K562 (cell line): ENCODE measurements at regions not wholly inside any gene's neighbourhood (a gene's known extent, or its start where the extent isn't known, plus 50 kb on each side); places are given as distances from the start of the nearest gene placed in this dataset.

ENCODE experiments used
- ATAC-seq: fragments of 200-7000 bp; cut with Tn5 transposase; 3 replicates; pipeline ENCODE4 v1.9.1; 2020; ENCODE audit warnings: moderate library complexity
- BruUV-seq: library from RNA; stranded (reverse); fragments of 400-500 nt; replicated peaks from 2 replicates; lab custom pipeline; 2021; lab: Mats Ljungman, UMichigan
- CTCF ChIA-PET: fragments of 300-600 bp; formaldehyde crosslinking; extraction: SDS; loops from one replicate; lab custom pipeline; 2021; ENCODE audit warnings: low intra/inter-chr PET ratio; lab: Yijun Ruan, JAX
- POLR2A ChIA-PET: fragments of 300-600, 350-650 bp; sonication (Branson Sonifier 250); formaldehyde crosslinking; extraction: SDS; loops from one replicate; lab custom pipeline; 2021; ENCODE audit warnings: antibody characterized with exemption, inconsistent platforms; lab: Yijun Ruan, JAX
- DNase-seq, 4 experiments: peaks; one replicate each; pipeline versions ENCODE4 v3.0.0 to v3.0.0-alpha.2; 2011 to 2018; ENCODE audit warnings: low spot score in 3 of 4, mixed read lengths in 3 of 4; ENCODE audit errors: extremely low read depth in 1 of 4
- FAIRE-seq: peaks from 2 replicates; lab custom pipeline; 2011; peaks lifted over from hg19 to GRCh38; lab: Jason Lieb, UNC
- H2AFZ ChIP-seq: 2 replicates; pipeline ENCODE4 v1.6.0; 2011; ENCODE audit warnings: low read depth, low read length, control low read depth, inconsistent platforms
- H3K27ac ChIP-seq: fragments of 200-600 bp; 3 replicates; pipeline ENCODE4 v1.8.0; 2011; ENCODE audit warnings: low read depth, mild to moderate bottlenecking, control low read depth, inconsistent platforms, low read length, moderate library complexity, mixed read lengths; ENCODE audit errors: extremely low read depth
- H3K27me3 ChIP-seq, 2 experiments: fragments of 300-600 bp in 1 of 2; 2 replicates in 1 of 2; 3 replicates in 1 of 2; pipeline versions ENCODE4 v1.6.0 to v1.8.0; 2011; ENCODE audit warnings: inconsistent platforms in 2 of 2, low read length in 2 of 2, mild to moderate bottlenecking in 1 of 2, mixed read lengths in 1 of 2, moderate library complexity in 1 of 2; ENCODE audit not compliant: control insufficient read depth in 2 of 2, insufficient read depth in 2 of 2
- H3K36me3 ChIP-seq: fragments of 300-600 bp; 3 replicates; pipeline ENCODE4 v1.8.0; 2011; ENCODE audit warnings: mild to moderate bottlenecking, low read length, inconsistent platforms; ENCODE audit not compliant: control insufficient read depth, insufficient read depth
- H3K4me1 ChIP-seq, 2 experiments: fragments of 200-600 bp in 1 of 2; replicated peaks in 1 of 2; 2 replicates in 1 of 2; 3 replicates in 1 of 2; pipeline versions ENCODE4 v1.5.1 to v1.8.0; 2011; ENCODE audit warnings: inconsistent platforms in 2 of 2, low read length in 2 of 2, mild to moderate bottlenecking in 1 of 2, mixed read lengths in 1 of 2, moderate library complexity in 1 of 2; ENCODE audit not compliant: control insufficient read depth in 2 of 2, insufficient read depth in 2 of 2
- H3K4me2 ChIP-seq: 2 replicates; pipeline ENCODE4 v1.6.1; 2011; ENCODE audit warnings: low read length, control low read depth, inconsistent platforms, mixed read lengths; ENCODE audit not compliant: insufficient read depth
- H3K4me3 ChIP-seq: fragments of 200-600 bp; sonication (generic), shearing (Covaris generic); 2 replicates; pipeline ENCODE4 v1.5.1; 2016; ENCODE audit warnings: control low read depth, inconsistent platforms
- H3K79me2 ChIP-seq: fragments of 200-600 bp; 3 replicates; pipeline ENCODE4 v1.8.0; 2011; ENCODE audit warnings: low read length, inconsistent platforms; ENCODE audit not compliant: control insufficient read depth, insufficient read depth
- H3K9ac ChIP-seq, 2 experiments: 2 replicates each; pipeline versions ENCODE4 v1.6.0 to v1.6.1; 2011; ENCODE audit warnings: low read depth in 2 of 2, low read length in 2 of 2, control low read depth in 1 of 2, inconsistent platforms in 1 of 2, mild to moderate bottlenecking in 1 of 2, mixed read lengths in 1 of 2; ENCODE audit not compliant: insufficient read depth in 1 of 2
- H3K9me1 ChIP-seq: one replicate; pipeline ENCODE4 v1.6.0; 2011; ENCODE audit warnings: inconsistent platforms, mild to moderate bottlenecking, low read length, moderate library complexity; ENCODE audit not compliant: control insufficient read depth, insufficient read depth
- H3K9me3 ChIP-seq: replicated peaks from 2 replicates; pipeline ENCODE4 v1.5.1; 2011; ENCODE audit warnings: low read depth, low read length, inconsistent platforms; ENCODE audit not compliant: control insufficient read depth, insufficient read depth
- H4K20me1 ChIP-seq: replicated peaks from 2 replicates; pipeline ENCODE4 v1.6.1; 2011; ENCODE audit warnings: low read length, inconsistent platforms, mixed read lengths; ENCODE audit not compliant: control insufficient read depth, insufficient read depth
- FOXJ2 ChIP-seq: fragments of 200-800 bp; sonication (Bioruptor generic); IDR thresholded peaks from 2 replicates; pipeline ENCODE4 v1.6.1; 2016; ENCODE audit warnings: missing genetic modification characterization, missing compliant biosample characterization
- HMG20A ChIP-seq: fragments of 450-650 bp; formaldehyde crosslinking; conservative IDR thresholded peaks from 2 replicates; pipeline ENCODE4 v1.4.0; 2020; ENCODE audit warnings: mild to moderate bottlenecking, mixed read lengths
- MYC ChIP-seq, 2 experiments: fragments of 250-450 bp in 1 of 2; sonication (Bioruptor Pico) in 1 of 2; IDR thresholded peaks; 2 replicates each; pipeline versions ENCODE4 v1.5.1 to v1.6.1; 2012 to 2021; ENCODE audit warnings: low read depth in 2 of 2, borderline replicate concordance in 1 of 2, improper control_type of control experiment in 1 of 2, low read length in 1 of 2, mild to moderate bottlenecking in 1 of 2, moderate library complexity in 1 of 2
- ZBTB7A ChIP-seq: IDR thresholded peaks from 2 replicates; pipeline ENCODE4 v1.6.1; 2011; ENCODE audit warnings: low read depth, mild to moderate bottlenecking, low read length, moderate library complexity, borderline replicate concordance; ENCODE audit not compliant: control insufficient read depth
- ZZZ3 ChIP-seq: fragments of 450-650 bp; IDR thresholded peaks from 2 replicates; pipeline ENCODE4 v1.6.1; 2016; ENCODE audit warnings: antibody characterized with exemption, mild to moderate bottlenecking, moderate library complexity
- WGBS: fragments of 100-300 bp; shearing (Covaris generic); methylation state at CpG from one replicate; pipeline ENCODE4 v1.1.6; 2016; ENCODE audit warnings: low coverage, mixed read lengths; ENCODE audit not compliant: insufficient coverage; ENCODE audit errors: missing lambda C conversion rate; 5-methylcytosine and 5-hydroxymethylcytosine counted together
- in situ Hi-C: fragments of 300-500 bp; cut with MboI; formaldehyde crosslinking; loops from 4 replicates; pipeline ENCODE4 v1.15.0; 2018; ENCODE audit warnings: inconsistent platforms, mixed read lengths
- intact Hi-C: fragments of 100-400 bp; cut with micrococcal nuclease; formaldehyde crosslinking; loops from 2 replicates; pipeline ENCODE4 v1.14.2; 2022
- TF ChIP-seq, protein P1 (sequence below): fragments of 250-450 bp; sonication (Bioruptor Pico); IDR thresholded peaks from 2 replicates; pipeline ENCODE4 v1.6.1; 2021; ENCODE audit warnings: mild to moderate bottlenecking

DNA sequence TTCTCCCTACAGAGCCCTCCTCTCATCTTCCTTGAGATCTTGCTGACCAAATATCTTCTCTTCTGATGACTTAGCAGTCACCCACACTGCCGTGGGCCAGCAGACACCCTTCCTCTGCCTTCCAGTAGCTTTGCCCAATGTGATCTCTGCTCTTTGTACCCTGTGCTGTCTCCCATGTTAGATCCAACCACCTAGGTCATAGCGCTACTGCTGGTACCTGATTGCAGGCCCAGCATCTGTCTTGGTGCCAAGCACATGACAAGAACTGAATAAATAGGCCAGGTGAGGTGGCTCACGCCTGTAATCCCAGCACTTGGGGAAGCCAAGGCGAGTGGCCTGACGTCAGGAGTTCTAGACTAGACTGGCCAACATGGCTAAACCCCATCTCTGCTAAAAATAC lies 149.7 kb downstream of the TM9SF2 start:
- ChIA-PET CTCF (no interaction called here), POLR2A (no interaction called here)
- H3K4me1 ChIP-seq, result no peaks in the 10 kb centered on the region
- TF ChIP-seq MYC (IDR thresholded peaks at IDR 0.05; ENCODE audit: low read depth, low read length) (no peak), MYC (CRISPR knock-in tag; IDR thresholded peaks at IDR 0.05; ENCODE audit: borderline replicate concordance, low read depth) (no peak), HMG20A (no peak), ZZZ3 (no peak), ZBTB7A (no peak), FOXJ2 (tag) (no peak)
- TF ChIP-seq, protein P1, sequence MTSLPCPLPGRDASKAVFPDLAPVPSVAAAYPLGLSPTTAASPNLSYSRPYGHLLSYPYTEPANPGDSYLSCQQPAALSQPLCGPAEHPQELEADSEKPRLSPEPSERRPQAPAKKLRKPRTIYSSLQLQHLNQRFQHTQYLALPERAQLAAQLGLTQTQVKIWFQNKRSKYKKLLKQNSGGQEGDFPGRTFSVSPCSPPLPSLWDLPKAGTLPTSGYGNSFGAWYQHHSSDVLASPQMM (CRISPR knock-in tag), result no peak
- no peak overlapping the region for H3K4me3 ChIP-seq
- no peak overlapping the region for H3K9ac ChIP-seq
- in situ Hi-C loops, result loop anchor here (25.0 kb wide), 2 partner anchors 586 to 886 kb away; no protein-coding TSS in a partner anchor
- H3K4me2 ChIP-seq, result no peak overlapping the region
- intact Hi-C loops, result no loop called here
- 0% methylated on average over 3 of the region's 5 CpGs for WGBS
- ATAC-seq (no peak), FAIRE-seq (no peak), DNase-seq (no peak)
- H3K27me3 ChIP-seq, result peaks cover 0 to 5% of the 10 kb centered on the region in 2 experiments; a peak in 1 of 5 replicates
- H2AFZ ChIP-seq, result no peak overlapping the region
- H3K79me2 ChIP-seq, result no peaks in the 10 kb centered on the region
- peaks cover 28% of the 10 kb centered on the region for H4K20me1 ChIP-seq
- H3K36me3 ChIP-seq, result no peaks in the 10 kb centered on the region
- no TSS peak for BruUV-seq
- no peaks in the 10 kb centered on the region for H3K9me1 ChIP-seq
- H3K27ac ChIP-seq, result no peak overlapping the region
- no peaks in the 10 kb centered on the region for H3K9me3 ChIP-seq
